ENCODE measurements at regions not wholly inside any gene's neighbourhood (a gene's known extent, or its start where the extent isn't known, plus 50 kb on each side); places are given as distances from the start of the nearest gene placed in this dataset.

GRCh38 chr21:18914570-18914969, 511.0 kb upstream of the TMPRSS15 start:
- no peaks in the 10 kb centered on the region for H3K36me3 ChIP-seq (ENCODE audit: control insufficient read depth, insufficient read depth, low read length)
- in situ Hi-C loops (cut with HindIII; ENCODE audit: low pct_unique_long_range_greater_than_20kb, low sequenced_read_pairs) = no loop called here
- DNase-seq (ENCODE audit: low read depth, low spot score) (no peak), ATAC-seq (no peak)
- H3K4me1 ChIP-seq (ENCODE audit: control insufficient read depth, insufficient read depth, low read length) = no peaks in the 10 kb centered on the region
- H3K27ac ChIP-seq (ENCODE audit: low read length) = no peak overlapping the region
- H3K9me3 ChIP-seq (ENCODE audit: control insufficient read depth, insufficient read depth, low read depth, low read length) = no peaks in the 10 kb centered on the region
- ChIA-PET POLR2A (no interaction called here), CTCF (no interaction called here)
- BruUV-seq (replicated peaks) = no TSS peak
- no peaks in the 10 kb centered on the region for H3K27me3 ChIP-seq (ENCODE audit: control insufficient read depth, insufficient read depth, low read length)
- TF ChIP-seq SIN3A (IDR thresholded peaks at IDR 0.05; ENCODE audit: borderline replicate concordance, insufficient read depth, low read depth, low read length) (no peak), REST (IDR thresholded peaks at IDR 0.05; ENCODE audit: insufficient read depth in 1 of 2, low read depth in 2 of 2, low read length in 1 of 2) (no peak), CTCF (IDR thresholded peaks at IDR 0.05) (no peak), POLR2AphosphoS5 (IDR thresholded peaks at IDR 0.05; ENCODE audit: low read depth, low read length) (no peak), TCF7L2 (IDR thresholded peaks at IDR 0.05; ENCODE audit: low read depth, low read length) (no peak)
- intact Hi-C loops (cut with micrococcal nuclease; ENCODE audit: unreplicated experiment) = no loop called here
- no peak overlapping the region for H3K4me3 ChIP-seq (ENCODE audit: low read depth in 2 of 2, low read length in 2 of 2)

GRCh38 chr21:18917622-18918021, 514.0 kb upstream of the TMPRSS15 start:
- ChIA-PET POLR2A (interaction anchor here (0.6 kb wide), 1 partner anchor 1346 kb away, joined by 3 read pairs; no protein-coding TSS in a partner anchor), CTCF (no interaction called here)
- ATAC-seq = no peak
- Histone ChIP-seq H3K4me3 (ENCODE audit: low read depth in 2 of 2, low read length in 2 of 2) (no peak overlapping the region), H3K9me3 (ENCODE audit: control insufficient read depth, insufficient read depth, low read depth, low read length) (no peaks in the 10 kb centered on the region), H3K36me3 (ENCODE audit: control insufficient read depth, insufficient read depth, low read length) (no peaks in the 10 kb centered on the region), H3K27me3 (ENCODE audit: control insufficient read depth, insufficient read depth, low read length) (no peaks in the 10 kb centered on the region), H3K27ac (ENCODE audit: low read length) (no peak overlapping the region), H3K4me1 (ENCODE audit: control insufficient read depth, insufficient read depth, low read length) (no peaks in the 10 kb centered on the region)
- TF ChIP-seq TCF7L2 (IDR thresholded peaks at IDR 0.05; ENCODE audit: low read depth, low read length) = no peak
- no peak for TF ChIP-seq REST (IDR thresholded peaks at IDR 0.05; ENCODE audit: insufficient read depth in 1 of 2, low read depth in 2 of 2, low read length in 1 of 2)
- TF ChIP-seq SIN3A (IDR thresholded peaks at IDR 0.05; ENCODE audit: borderline replicate concordance, insufficient read depth, low read depth, low read length) = no peak
- TF ChIP-seq POLR2AphosphoS5 (IDR thresholded peaks at IDR 0.05; ENCODE audit: low read depth, low read length) = no peak
- no peak for TF ChIP-seq CTCF (IDR thresholded peaks at IDR 0.05)
- DNase-seq (ENCODE audit: low read depth, low spot score) = no peak
- intact Hi-C loops (cut with micrococcal nuclease; ENCODE audit: unreplicated experiment) = no loop called here
- BruUV-seq (replicated peaks) = no TSS peak
- in situ Hi-C loops (cut with HindIII; ENCODE audit: low pct_unique_long_range_greater_than_20kb, low sequenced_read_pairs) = no loop called here
